ENCODE measurements at regions not wholly inside any gene's neighbourhood (a gene's known extent, or its start where the extent isn't known, plus 50 kb on each side); places are given as distances from the start of the nearest gene placed in this dataset.

- TF ChIP-seq, protein P1, sequence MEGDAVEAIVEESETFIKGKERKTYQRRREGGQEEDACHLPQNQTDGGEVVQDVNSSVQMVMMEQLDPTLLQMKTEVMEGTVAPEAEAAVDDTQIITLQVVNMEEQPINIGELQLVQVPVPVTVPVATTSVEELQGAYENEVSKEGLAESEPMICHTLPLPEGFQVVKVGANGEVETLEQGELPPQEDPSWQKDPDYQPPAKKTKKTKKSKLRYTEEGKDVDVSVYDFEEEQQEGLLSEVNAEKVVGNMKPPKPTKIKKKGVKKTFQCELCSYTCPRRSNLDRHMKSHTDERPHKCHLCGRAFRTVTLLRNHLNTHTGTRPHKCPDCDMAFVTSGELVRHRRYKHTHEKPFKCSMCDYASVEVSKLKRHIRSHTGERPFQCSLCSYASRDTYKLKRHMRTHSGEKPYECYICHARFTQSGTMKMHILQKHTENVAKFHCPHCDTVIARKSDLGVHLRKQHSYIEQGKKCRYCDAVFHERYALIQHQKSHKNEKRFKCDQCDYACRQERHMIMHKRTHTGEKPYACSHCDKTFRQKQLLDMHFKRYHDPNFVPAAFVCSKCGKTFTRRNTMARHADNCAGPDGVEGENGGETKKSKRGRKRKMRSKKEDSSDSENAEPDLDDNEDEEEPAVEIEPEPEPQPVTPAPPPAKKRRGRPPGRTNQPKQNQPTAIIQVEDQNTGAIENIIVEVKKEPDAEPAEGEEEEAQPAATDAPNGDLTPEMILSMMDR (IDR thresholded peaks at IDR 0.05) = no peak
- TF ChIP-seq POLR2A (IDR thresholded peaks at IDR 0.05) = no peak
Measured at GRCh38 chr7:49112222-49112621, 187.9 kb downstream of the CDC14C start.
